ENCODE measurements at regions not wholly inside any gene's neighbourhood (a gene's known extent, or its start where the extent isn't known, plus 50 kb on each side); places are given as distances from the start of the nearest gene placed in this dataset.
A peak's percentile ranks its signal among the peaks of the same experiment; 100 is the strongest.

GRCh38 chr5:96117771-96118651 lies 156.4 kb upstream of the ELL2 start:
- H3K27ac Mint-ChIP-seq (ENCODE audit: low read depth, unreplicated experiment) = no peak overlapping the region

GRCh38 chr5:96115147-96115807 lies 153.6 kb upstream of the ELL2 start:
- H3K36me3 Mint-ChIP-seq (ENCODE audit: insufficient read depth, unreplicated experiment) = no peaks in the 10 kb centered on the region
- no peak for TF ChIP-seq CTCF (IDR thresholded peaks at IDR 0.05; ENCODE audit: unreplicated experiment)
- H3K27me3 Mint-ChIP-seq (ENCODE audit: insufficient read depth, unreplicated experiment) = no peaks in the 10 kb centered on the region
- H3K4me1 Mint-ChIP-seq (ENCODE audit: insufficient read depth, unreplicated experiment) = peaks cover 19% of the 10 kb centered on the region
- no peaks in the 10 kb centered on the region for H3K9me3 Mint-ChIP-seq (ENCODE audit: unreplicated experiment)
- H3K27ac Mint-ChIP-seq (ENCODE audit: low read depth, unreplicated experiment) = peak overlapping the region; percentile 87
- ChIA-PET POLR2A (interaction anchor here (0.6 to 4.0 kb wide), 14 partner anchors 14 to 253 kb away, joined by 3 to 26 read pairs (median 4); partner anchors contain the start of gene ELL2), CTCF (interaction anchor here (0.7 to 1.2 kb wide), 5 partner anchors 13 to 334 kb away, joined by 3 to 4 read pairs (median 3); no protein-coding TSS in a partner anchor)
- no peak overlapping the region for H3K4me3 Mint-ChIP-seq (ENCODE audit: unreplicated experiment)
- no TSS peak for BruUV-seq (replicated peaks)
- no peak for DNase-seq (ENCODE audit: unreplicated experiment)
- intact Hi-C loops (cut with micrococcal nuclease) = loop anchor here (10.0 kb wide), 1 partner anchor 110 kb away; no protein-coding TSS in a partner anchor

More at GRCh38 chr5:96117771-96118651, 156.4 kb upstream of the ELL2 start:
- intact Hi-C loops (cut with micrococcal nuclease) = loop anchor here (10.0 kb wide), 1 partner anchor 107 kb away; no protein-coding TSS in a partner anchor
- no peak overlapping the region for H3K4me3 Mint-ChIP-seq (ENCODE audit: unreplicated experiment)
- no peak for TF ChIP-seq CTCF (IDR thresholded peaks at IDR 0.05; ENCODE audit: unreplicated experiment)
- H3K9me3 Mint-ChIP-seq (ENCODE audit: unreplicated experiment) = no peaks in the 10 kb centered on the region
- ChIA-PET CTCF (interaction anchor here (0.6 to 0.8 kb wide), 2 partner anchors 14 to 140 kb away, joined by 3 read pairs; no protein-coding TSS in a partner anchor), POLR2A (interaction anchor here (0.6 to 1.4 kb wide), 6 partner anchors 10 to 191 kb away, joined by 3 to 4 read pairs (median 3); no protein-coding TSS in a partner anchor)
- peaks cover 19% of the 10 kb centered on the region for H3K4me1 Mint-ChIP-seq (ENCODE audit: insufficient read depth, unreplicated experiment)
- no peaks in the 10 kb centered on the region for H3K27me3 Mint-ChIP-seq (ENCODE audit: insufficient read depth, unreplicated experiment)
- BruUV-seq (replicated peaks) = no TSS peak
- DNase-seq (ENCODE audit: unreplicated experiment) = no peak
- H3K36me3 Mint-ChIP-seq (ENCODE audit: insufficient read depth, unreplicated experiment) = no peaks in the 10 kb centered on the region

GRCh38 chr5:96114736-96115135 lies 153.1 kb upstream of the ELL2 start:
- CTCF ChIA-PET = interaction anchor here (0.7 to 1.2 kb wide), 3 partner anchors 14 to 334 kb away, joined by 3 to 4 read pairs (median 3); no protein-coding TSS in a partner anchor
- no peak for TF ChIP-seq CTCF (IDR thresholded peaks at IDR 0.05; ENCODE audit: unreplicated experiment)

More at GRCh38 chr5:96114736-96115135, 153.1 kb upstream of the ELL2 start:
- POLR2A ChIA-PET = interaction anchor here (0.8 to 4.0 kb wide), 12 partner anchors 14 to 158 kb away, joined by 3 to 26 read pairs (median 5); no protein-coding TSS in a partner anchor
- Mint-ChIP-seq H3K36me3 (ENCODE audit: insufficient read depth, unreplicated experiment) (no peaks in the 10 kb centered on the region), H3K9me3 (ENCODE audit: unreplicated experiment) (no peaks in the 10 kb centered on the region), H3K27ac (ENCODE audit: low read depth, unreplicated experiment) (peak overlapping the region; percentile 87), H3K4me3 (ENCODE audit: unreplicated experiment) (no peak overlapping the region), H3K27me3 (ENCODE audit: insufficient read depth, unreplicated experiment) (no peaks in the 10 kb centered on the region), H3K4me1 (ENCODE audit: insufficient read depth, unreplicated experiment) (peaks cover 20% of the 10 kb centered on the region)
- no TSS peak for BruUV-seq (replicated peaks)
- intact Hi-C loops (cut with micrococcal nuclease) = loop anchor here (1.0 to 10.0 kb wide), 2 partner anchors 110 to 158 kb away; no protein-coding TSS in a partner anchor
- peak; percentile 43 for DNase-seq (ENCODE audit: unreplicated experiment)

All from MCF 10A (cell line).